Keratinocyte (primary cell): ENCODE measurements at regions not wholly inside any gene's neighbourhood (a gene's known extent, or its start where the extent isn't known, plus 50 kb on each side); places are given as distances from the start of the nearest gene placed in this dataset.

ENCODE experiments used
- DNase-seq: peaks from one replicate; pipeline ENCODE4 v3.0.0-alpha.2; 2011; ENCODE audit warnings: low read depth, missing footprints, low spot score
- FAIRE-seq: peaks from 2 replicates; lab custom pipeline; 2011; peaks lifted over from hg19 to GRCh38; lab: Jason Lieb, UNC
- H2AFZ ChIP-seq: 2 replicates; pipeline ENCODE4 v1.6.0; 2012; ENCODE audit warnings: low read length, control low read depth, inconsistent platforms; ENCODE audit not compliant: control insufficient read depth
- H3K27ac ChIP-seq: 2 replicates; pipeline ENCODE4 v1.5.1; 2011; ENCODE audit warnings: low read length; ENCODE audit not compliant: control insufficient read depth, insufficient read depth
- H3K27me3 ChIP-seq: 3 replicates; pipeline ENCODE4 v1.6.0; 2011; ENCODE audit warnings: low read length; ENCODE audit not compliant: control insufficient read depth, insufficient read depth; ENCODE audit errors: extremely low read depth
- H3K36me3 ChIP-seq, 2 experiments: 2 replicates in 1 of 2; 3 replicates in 1 of 2; pipeline ENCODE4 v1.5.1; 2011; ENCODE audit warnings: low read length in 2 of 2, mild to moderate bottlenecking in 1 of 2; ENCODE audit not compliant: control insufficient read depth in 2 of 2, insufficient read depth in 2 of 2; ENCODE audit errors: extremely low read depth in 1 of 2
- H3K4me1 ChIP-seq: 3 replicates; pipeline ENCODE4 v1.5.1; 2011; ENCODE audit warnings: low read length; ENCODE audit not compliant: control insufficient read depth, insufficient read depth; ENCODE audit errors: extremely low read depth
- H3K4me2 ChIP-seq: 3 replicates; pipeline ENCODE4 v1.6.0; 2011; ENCODE audit warnings: low read depth, low read length; ENCODE audit not compliant: control insufficient read depth, insufficient read depth; ENCODE audit errors: extremely low read depth
- H3K4me3 ChIP-seq, 3 experiments: fragments of 200-600 bp in 1 of 3; sonication (generic) in 1 of 3; 2 replicates in 2 of 3; 3 replicates in 1 of 3; pipeline ENCODE4 v1.5.1; 2011 to 2016; ENCODE audit warnings: low read length in 3 of 3, mild to moderate bottlenecking in 3 of 3, control low read depth in 2 of 3, inconsistent platforms in 1 of 3, low read depth in 1 of 3, mixed read lengths in 1 of 3, mixed run types in 1 of 3, moderate library complexity in 1 of 3; ENCODE audit not compliant: control insufficient read depth in 2 of 3, insufficient read depth in 2 of 3; ENCODE audit errors: extremely low read depth in 1 of 3
- H3K79me2 ChIP-seq: 2 replicates; pipeline ENCODE4 v1.6.0; 2012; ENCODE audit warnings: low read length; ENCODE audit not compliant: control insufficient read depth, insufficient read depth
- H3K9ac ChIP-seq: 3 replicates; pipeline ENCODE4 v1.6.0; 2011; ENCODE audit warnings: low read length; ENCODE audit not compliant: control insufficient read depth, insufficient read depth; ENCODE audit errors: extremely low read depth
- H3K9me1 ChIP-seq: 3 replicates; pipeline ENCODE4 v1.6.0; 2011; ENCODE audit warnings: low read length; ENCODE audit not compliant: control insufficient read depth, insufficient read depth; ENCODE audit errors: extremely low read depth
- H3K9me3 ChIP-seq: 2 replicates; pipeline ENCODE4 v1.5.1; 2012; ENCODE audit warnings: low read depth, low read length; ENCODE audit not compliant: control insufficient read depth
- H4K20me1 ChIP-seq: 3 replicates; pipeline ENCODE4 v1.6.0; 2011; ENCODE audit warnings: low read length; ENCODE audit not compliant: control insufficient read depth, insufficient read depth; ENCODE audit errors: extremely low read depth
- EZH2 ChIP-seq: IDR thresholded peaks from one replicate; pipeline ENCODE4 v1.6.1; 2012; ENCODE audit warnings: inconsistent platforms, mild to moderate bottlenecking, low read length, moderate library complexity
- dilution Hi-C: fragments of 300-500 bp; cut with MboI; formaldehyde crosslinking; loops from one replicate; pipeline ENCODE4 v1.7.0; 2020; ENCODE audit warnings: low sequenced_read_pairs; ENCODE audit not compliant: extremely low pct_ligation_motif_present
- TF ChIP-seq, protein P1 (sequence below), 3 experiments: IDR thresholded peaks in 1 of 3; conservative IDR thresholded peaks in 1 of 3; optimal IDR thresholded peaks in 1 of 3; 2 replicates in 2 of 3; 3 replicates in 1 of 3; pipeline versions ENCODE3 to v1.5.1; 2011; ENCODE audit warnings: low read length in 3 of 3, mild to moderate bottlenecking in 3 of 3, moderate library complexity in 2 of 3, control low read depth in 1 of 3, inconsistent platforms in 1 of 3; ENCODE audit not compliant: insufficient read depth in 2 of 3; ENCODE audit errors: extremely low read depth in 1 of 3

DNA sequence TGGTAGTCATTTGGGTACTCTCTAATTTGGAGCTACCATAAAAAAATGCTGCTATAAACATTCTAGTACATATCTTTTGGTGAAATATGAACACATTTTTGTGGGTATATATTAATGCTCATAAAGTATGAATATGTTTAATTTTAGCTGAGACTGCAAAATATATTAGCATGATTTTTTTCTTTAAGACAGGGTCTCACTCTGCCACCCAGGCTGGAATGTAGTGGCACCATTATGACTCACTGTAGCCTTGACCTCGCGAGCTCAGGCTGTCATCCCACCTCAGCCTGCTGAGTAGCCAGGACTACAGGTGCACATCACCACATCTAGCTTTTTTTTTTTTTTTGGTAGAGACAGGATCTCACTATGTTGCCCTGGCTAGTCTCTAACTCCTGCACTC, 371.7 kb downstream of the SOX9 start:
- no peak for FAIRE-seq
- H3K9ac ChIP-seq: no peak overlapping the region
- dilution Hi-C loops: no loop called here
- TF ChIP-seq, protein P1, sequence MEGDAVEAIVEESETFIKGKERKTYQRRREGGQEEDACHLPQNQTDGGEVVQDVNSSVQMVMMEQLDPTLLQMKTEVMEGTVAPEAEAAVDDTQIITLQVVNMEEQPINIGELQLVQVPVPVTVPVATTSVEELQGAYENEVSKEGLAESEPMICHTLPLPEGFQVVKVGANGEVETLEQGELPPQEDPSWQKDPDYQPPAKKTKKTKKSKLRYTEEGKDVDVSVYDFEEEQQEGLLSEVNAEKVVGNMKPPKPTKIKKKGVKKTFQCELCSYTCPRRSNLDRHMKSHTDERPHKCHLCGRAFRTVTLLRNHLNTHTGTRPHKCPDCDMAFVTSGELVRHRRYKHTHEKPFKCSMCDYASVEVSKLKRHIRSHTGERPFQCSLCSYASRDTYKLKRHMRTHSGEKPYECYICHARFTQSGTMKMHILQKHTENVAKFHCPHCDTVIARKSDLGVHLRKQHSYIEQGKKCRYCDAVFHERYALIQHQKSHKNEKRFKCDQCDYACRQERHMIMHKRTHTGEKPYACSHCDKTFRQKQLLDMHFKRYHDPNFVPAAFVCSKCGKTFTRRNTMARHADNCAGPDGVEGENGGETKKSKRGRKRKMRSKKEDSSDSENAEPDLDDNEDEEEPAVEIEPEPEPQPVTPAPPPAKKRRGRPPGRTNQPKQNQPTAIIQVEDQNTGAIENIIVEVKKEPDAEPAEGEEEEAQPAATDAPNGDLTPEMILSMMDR (optimal IDR thresholded peaks at IDR 0.05 in 1 of 3, IDR thresholded peaks at IDR 0.05 in 1 of 3, conservative IDR thresholded peaks at IDR 0.05 in 1 of 3; ENCODE audit: extremely low read depth in 1 of 3, insufficient read depth in 2 of 3, low read length in 3 of 3): no peak
- TF ChIP-seq EZH2: no peak
- H2AFZ ChIP-seq: no peak overlapping the region
- DNase-seq: no peak
- H3K36me3 ChIP-seq: peaks cover 0 to 1% of the 10 kb centered on the region in 2 experiments
- no peaks in the 10 kb centered on the region for H3K27me3 ChIP-seq
- H3K79me2 ChIP-seq: peaks cover 99% of the 10 kb centered on the region
- H3K4me1 ChIP-seq: peaks cover 18% of the 10 kb centered on the region
- H3K9me3 ChIP-seq: no peaks in the 10 kb centered on the region
- no peak overlapping the region for H3K4me3 ChIP-seq
- H4K20me1 ChIP-seq: peaks cover 34% of the 10 kb centered on the region
- no peak overlapping the region for H3K4me2 ChIP-seq
- no peak overlapping the region for H3K27ac ChIP-seq
- H3K9me1 ChIP-seq: peaks cover 2% of the 10 kb centered on the region

DNA sequence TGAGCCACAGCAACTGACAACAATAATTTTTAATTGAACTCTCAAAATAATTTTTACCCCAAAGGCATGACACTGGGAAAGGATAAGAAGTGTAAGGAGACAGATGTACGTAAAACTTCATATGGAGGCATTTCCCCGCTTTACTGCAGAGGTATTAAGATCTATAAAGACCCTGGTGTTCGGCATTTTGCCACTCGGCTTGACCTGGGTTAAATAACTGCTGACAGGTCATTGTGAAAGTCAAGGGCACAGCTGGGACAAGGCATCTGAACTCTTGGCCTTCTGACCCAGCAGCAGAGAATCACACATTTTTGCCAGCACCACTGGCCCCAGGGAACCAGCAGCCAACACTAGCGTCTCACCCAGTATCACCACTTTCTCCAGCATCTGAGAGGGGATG, 372.1 kb downstream of the SOX9 start:
- Histone ChIP-seq H4K20me1 (peaks cover 34% of the 10 kb centered on the region), H3K79me2 (peaks cover 98% of the 10 kb centered on the region)
- dilution Hi-C loops: no loop called here

More for the DNA sequence above, 372.1 kb downstream of the SOX9 start:
- Histone ChIP-seq H3K9me1 (no peaks in the 10 kb centered on the region), H3K4me1 (peaks cover 18% of the 10 kb centered on the region), H3K4me3 (no peak overlapping the region), H3K4me2 (no peak overlapping the region), H3K9me3 (no peaks in the 10 kb centered on the region), H2AFZ (no peak overlapping the region), H3K36me3 (peaks cover 0 to 1% of the 10 kb centered on the region in 2 experiments), H3K9ac (no peak overlapping the region), H3K27ac (no peak overlapping the region), H3K27me3 (no peaks in the 10 kb centered on the region)
- TF ChIP-seq, protein P1 (optimal IDR thresholded peaks at IDR 0.05 in 1 of 3, IDR thresholded peaks at IDR 0.05 in 1 of 3, conservative IDR thresholded peaks at IDR 0.05 in 1 of 3; ENCODE audit: extremely low read depth in 1 of 3, insufficient read depth in 2 of 3, low read length in 3 of 3): no peak
- TF ChIP-seq EZH2: no peak
- FAIRE-seq (no peak), DNase-seq (no peak)
